ENCODE measurements at regions not wholly inside any gene's neighbourhood (a gene's known extent, or its start where the extent isn't known, plus 50 kb on each side); places are given as distances from the start of the nearest gene placed in this dataset.

DNA sequence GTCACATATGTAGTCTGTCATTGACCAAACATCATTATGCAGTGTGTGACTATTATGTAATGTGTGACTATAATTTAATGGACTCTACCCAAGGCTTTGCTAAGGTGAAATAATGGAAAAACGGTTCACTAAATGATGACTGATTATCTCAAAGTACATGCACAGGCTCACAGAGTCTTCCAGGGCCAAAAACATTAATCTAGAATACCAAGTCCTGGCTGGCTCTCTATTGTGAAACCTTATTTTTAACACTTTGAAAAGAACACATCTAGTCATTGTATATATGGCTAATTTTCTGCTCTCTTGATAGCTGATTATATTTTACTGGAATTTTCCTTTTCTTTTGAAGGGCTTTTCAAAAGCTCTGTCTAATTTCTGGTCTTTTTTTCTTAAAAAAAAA lies 102.9 kb upstream of the THUMPD2 start:
- TF ChIP-seq CTCF (IDR thresholded peaks at IDR 0.05) (no peak), POLR2A (IDR thresholded peaks at IDR 0.05) (no peak)
